ENCODE measurements at regions not wholly inside any gene's neighbourhood (a gene's known extent, or its start where the extent isn't known, plus 50 kb on each side); places are given as distances from the start of the nearest gene placed in this dataset.

DNA sequence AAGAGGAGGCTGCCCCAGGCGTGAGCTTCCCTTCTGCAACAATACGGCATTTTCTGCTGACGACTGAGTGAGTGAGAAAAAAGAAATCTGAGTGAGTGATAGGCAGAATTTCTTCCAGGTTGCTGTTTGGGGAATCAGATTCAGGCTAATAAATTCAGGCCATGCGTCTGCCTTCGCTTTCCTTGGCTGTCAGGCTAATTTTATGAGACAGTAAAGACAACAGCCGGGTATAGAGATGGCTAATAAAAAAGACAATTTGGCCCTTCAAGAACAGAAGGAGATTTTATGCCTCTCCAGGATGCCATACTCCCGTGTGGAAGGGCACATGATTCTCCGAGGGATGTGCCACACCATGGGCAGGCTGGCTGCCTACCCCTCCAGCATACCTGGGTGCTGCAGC, 145.9 kb upstream of the UBL3 start:
- TF ChIP-seq CTCF (IDR thresholded peaks at IDR 0.05): no peak
- Histone ChIP-seq H3K4me3 (no peak overlapping the region), H3K27ac (no peak overlapping the region)
- no peak for DNase-seq (ENCODE audit: low spot score)

GRCh38 chr13:29994911-29995595, 144.6 kb upstream of the UBL3 start:
- no peak for TF ChIP-seq CTCF (IDR thresholded peaks at IDR 0.05)
- Histone ChIP-seq H3K4me3 (no peak overlapping the region), H3K27ac (no peak overlapping the region)
- DNase-seq (ENCODE audit: low spot score): no peak

- H3K27ac ChIP-seq: no peak overlapping the region
- DNase-seq (ENCODE audit: low spot score): no peak
- no peak overlapping the region for H3K4me3 ChIP-seq
- TF ChIP-seq CTCF (IDR thresholded peaks at IDR 0.05): no peak
Measured at GRCh38 chr13:29993716-29994488, 143.5 kb upstream of the UBL3 start.

DNA sequence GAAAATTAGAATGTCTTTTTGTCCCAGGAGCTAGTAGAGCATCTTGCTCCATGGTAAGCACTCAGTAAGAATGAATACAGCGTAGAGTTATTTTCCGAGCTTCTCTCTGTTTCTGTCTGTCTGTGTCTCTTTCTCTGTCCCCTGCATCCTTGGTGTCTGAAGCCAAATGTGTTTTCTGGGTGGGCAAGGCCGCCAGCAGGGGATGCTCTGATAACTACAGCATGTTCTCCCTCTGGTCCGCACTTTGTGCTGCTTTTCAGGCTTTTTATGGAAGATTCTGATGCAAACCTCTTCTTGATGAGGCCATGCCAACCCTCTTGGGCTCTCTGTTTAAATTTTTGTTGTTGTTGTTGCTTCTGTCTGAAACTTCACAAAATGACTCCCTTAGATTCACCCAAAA, 142.8 kb upstream of the UBL3 start:
- no peak overlapping the region for H3K4me3 ChIP-seq
- no peak overlapping the region for H3K27ac ChIP-seq
- DNase-seq (ENCODE audit: low spot score): no peak
- TF ChIP-seq CTCF (IDR thresholded peaks at IDR 0.05): no peak

DNA sequence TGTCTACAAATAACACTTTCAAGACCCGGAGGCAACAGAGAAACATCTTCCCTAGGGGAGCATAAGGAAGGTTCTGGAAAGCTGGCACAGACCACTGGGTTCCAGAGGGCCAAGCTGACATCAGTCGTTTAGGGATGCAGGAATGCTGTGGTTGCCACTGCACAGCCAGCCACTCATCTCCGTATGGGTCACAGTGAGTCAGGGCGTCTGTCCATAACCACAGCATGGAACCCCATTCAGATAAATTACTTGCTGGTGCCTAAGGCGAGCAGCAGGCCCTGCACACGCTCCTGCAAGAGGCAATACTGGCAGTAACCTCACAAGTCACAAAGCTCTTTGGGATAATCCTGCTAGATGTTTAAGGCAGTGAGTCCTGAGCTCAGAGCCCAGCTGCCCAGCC, 140.9 kb upstream of the UBL3 start:
- DNase-seq (ENCODE audit: low spot score): no peak
- no peak overlapping the region for H3K4me3 ChIP-seq
- TF ChIP-seq CTCF (IDR thresholded peaks at IDR 0.05): no peak
- H3K27ac ChIP-seq: no peak overlapping the region

DNA sequence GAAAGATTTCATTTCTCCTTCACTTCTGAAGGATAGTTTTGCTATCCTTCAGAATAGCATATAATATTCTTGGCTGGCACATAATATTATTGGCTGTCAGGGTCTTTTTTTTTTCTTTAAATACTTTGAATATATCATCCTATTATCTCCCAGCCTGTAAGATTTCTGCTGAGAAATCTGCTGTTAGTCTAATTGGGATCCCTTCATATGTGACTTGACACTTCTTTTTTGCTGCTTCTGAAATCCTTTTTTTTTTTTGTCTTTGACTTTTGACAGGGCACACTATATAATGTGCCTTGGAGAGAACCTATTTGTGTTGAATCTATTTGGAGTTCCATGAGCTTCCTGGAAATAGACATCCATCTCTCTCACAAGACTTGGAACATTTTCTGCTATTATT, 136.9 kb upstream of the UBL3 start:
- Histone ChIP-seq H3K4me3 (no peak overlapping the region), H3K27ac (no peak overlapping the region)
- no peak for TF ChIP-seq CTCF (IDR thresholded peaks at IDR 0.05)
- no peak for DNase-seq (ENCODE audit: low spot score)

- no peak for DNase-seq (ENCODE audit: low spot score)
- no peak for TF ChIP-seq CTCF (IDR thresholded peaks at IDR 0.05)
- Histone ChIP-seq H3K4me3 (no peak overlapping the region), H3K27ac (no peak overlapping the region)
Measured at GRCh38 chr13:29980339-29980738, 129.9 kb upstream of the UBL3 start.

All from coronary artery (tissue), 2 donors.